ENCODE measurements at regions not wholly inside any gene's neighbourhood (a gene's known extent, or its start where the extent isn't known, plus 50 kb on each side); places are given as distances from the start of the nearest gene placed in this dataset.

DNA sequence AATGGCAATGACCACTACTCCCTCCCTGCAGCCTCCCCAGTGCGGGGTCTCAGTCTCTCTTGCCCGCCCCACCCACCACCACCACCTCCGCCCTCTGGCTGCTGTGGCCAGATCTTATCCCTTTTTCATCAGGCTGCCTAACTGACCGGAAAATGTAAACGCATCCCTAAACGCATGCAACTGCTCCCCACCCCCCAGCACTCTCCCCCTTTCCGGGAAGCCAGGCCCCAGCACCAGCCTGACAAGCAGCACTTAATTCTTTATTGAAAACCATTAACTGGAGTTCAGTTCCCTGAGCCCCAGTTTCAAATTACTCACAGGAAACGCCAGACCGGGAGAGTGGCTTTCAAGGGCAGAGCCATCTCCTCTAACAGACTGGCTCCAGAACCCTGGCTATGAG is 147.7 kb downstream of the DMRTA2 start:
- ATAC-seq, result peak; percentile 60
- H3K27ac Mint-ChIP-seq, result no peak overlapping the region
- DNase-seq (ENCODE audit: low spot score), result peak; percentile 36
- H3K36me3 Mint-ChIP-seq, result no peaks in the 10 kb centered on the region
- H3K4me3 Mint-ChIP-seq, result peak overlapping the region; percentile 51
- peaks cover 63% of the 10 kb centered on the region for H3K4me1 Mint-ChIP-seq
- POLR2A ChIA-PET, result no interaction called here
- no peaks in the 10 kb centered on the region for H3K9me3 Mint-ChIP-seq
- peaks cover 8% of the 10 kb centered on the region; the same call in 1 of the 2 replicates for H3K27me3 Mint-ChIP-seq (ENCODE audit: low read depth)
- CTCF ChIA-PET, result interaction anchor here (0.9 kb wide), 2 partner anchors 13 to 25 kb away, joined by 3 to 4 read pairs; no protein-coding TSS in a partner anchor
- TF ChIP-seq, protein P1, sequence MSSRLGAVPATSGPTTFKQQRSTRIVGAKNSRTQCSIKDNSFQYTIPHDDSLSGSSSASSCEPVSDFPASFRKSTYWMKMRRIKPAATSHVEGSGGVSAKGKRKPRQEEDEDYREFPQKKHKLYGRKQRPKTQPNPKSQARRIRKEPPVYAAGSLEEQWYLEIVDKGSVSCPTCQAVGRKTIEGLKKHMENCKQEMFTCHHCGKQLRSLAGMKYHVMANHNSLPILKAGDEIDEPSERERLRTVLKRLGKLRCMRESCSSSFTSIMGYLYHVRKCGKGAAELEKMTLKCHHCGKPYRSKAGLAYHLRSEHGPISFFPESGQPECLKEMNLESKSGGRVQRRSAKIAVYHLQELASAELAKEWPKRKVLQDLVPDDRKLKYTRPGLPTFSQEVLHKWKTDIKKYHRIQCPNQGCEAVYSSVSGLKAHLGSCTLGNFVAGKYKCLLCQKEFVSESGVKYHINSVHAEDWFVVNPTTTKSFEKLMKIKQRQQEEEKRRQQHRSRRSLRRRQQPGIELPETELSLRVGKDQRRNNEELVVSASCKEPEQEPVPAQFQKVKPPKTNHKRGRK (CRISPR knock-in tag; IDR thresholded peaks at IDR 0.05; ENCODE audit: borderline replicate concordance), result no peak
- TF ChIP-seq, protein P2, sequence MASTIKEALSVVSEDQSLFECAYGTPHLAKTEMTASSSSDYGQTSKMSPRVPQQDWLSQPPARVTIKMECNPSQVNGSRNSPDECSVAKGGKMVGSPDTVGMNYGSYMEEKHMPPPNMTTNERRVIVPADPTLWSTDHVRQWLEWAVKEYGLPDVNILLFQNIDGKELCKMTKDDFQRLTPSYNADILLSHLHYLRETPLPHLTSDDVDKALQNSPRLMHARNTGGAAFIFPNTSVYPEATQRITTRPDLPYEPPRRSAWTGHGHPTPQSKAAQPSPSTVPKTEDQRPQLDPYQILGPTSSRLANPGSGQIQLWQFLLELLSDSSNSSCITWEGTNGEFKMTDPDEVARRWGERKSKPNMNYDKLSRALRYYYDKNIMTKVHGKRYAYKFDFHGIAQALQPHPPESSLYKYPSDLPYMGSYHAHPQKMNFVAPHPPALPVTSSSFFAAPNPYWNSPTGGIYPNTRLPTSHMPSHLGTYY (CRISPR knock-in tag; IDR thresholded peaks at IDR 0.05), result no peak
- no peak for TF ChIP-seq JAZF1 (CRISPR knock-in tag; IDR thresholded peaks at IDR 0.05)
- TF ChIP-seq ZNF396 (CRISPR knock-in tag; IDR thresholded peaks at IDR 0.05; ENCODE audit: borderline replicate concordance), result no peak
- TF ChIP-seq, protein P3, sequence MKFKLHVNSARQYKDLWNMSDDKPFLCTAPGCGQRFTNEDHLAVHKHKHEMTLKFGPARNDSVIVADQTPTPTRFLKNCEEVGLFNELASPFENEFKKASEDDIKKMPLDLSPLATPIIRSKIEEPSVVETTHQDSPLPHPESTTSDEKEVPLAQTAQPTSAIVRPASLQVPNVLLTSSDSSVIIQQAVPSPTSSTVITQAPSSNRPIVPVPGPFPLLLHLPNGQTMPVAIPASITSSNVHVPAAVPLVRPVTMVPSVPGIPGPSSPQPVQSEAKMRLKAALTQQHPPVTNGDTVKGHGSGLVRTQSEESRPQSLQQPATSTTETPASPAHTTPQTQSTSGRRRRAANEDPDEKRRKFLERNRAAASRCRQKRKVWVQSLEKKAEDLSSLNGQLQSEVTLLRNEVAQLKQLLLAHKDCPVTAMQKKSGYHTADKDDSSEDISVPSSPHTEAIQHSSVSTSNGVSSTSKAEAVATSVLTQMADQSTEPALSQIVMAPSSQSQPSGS (CRISPR knock-in tag; IDR thresholded peaks at IDR 0.05; ENCODE audit: borderline replicate concordance, low read depth), result no peak
- TF ChIP-seq NFATC4 (CRISPR knock-in tag; IDR thresholded peaks at IDR 0.05), result no peak
- TF ChIP-seq, protein P4, sequence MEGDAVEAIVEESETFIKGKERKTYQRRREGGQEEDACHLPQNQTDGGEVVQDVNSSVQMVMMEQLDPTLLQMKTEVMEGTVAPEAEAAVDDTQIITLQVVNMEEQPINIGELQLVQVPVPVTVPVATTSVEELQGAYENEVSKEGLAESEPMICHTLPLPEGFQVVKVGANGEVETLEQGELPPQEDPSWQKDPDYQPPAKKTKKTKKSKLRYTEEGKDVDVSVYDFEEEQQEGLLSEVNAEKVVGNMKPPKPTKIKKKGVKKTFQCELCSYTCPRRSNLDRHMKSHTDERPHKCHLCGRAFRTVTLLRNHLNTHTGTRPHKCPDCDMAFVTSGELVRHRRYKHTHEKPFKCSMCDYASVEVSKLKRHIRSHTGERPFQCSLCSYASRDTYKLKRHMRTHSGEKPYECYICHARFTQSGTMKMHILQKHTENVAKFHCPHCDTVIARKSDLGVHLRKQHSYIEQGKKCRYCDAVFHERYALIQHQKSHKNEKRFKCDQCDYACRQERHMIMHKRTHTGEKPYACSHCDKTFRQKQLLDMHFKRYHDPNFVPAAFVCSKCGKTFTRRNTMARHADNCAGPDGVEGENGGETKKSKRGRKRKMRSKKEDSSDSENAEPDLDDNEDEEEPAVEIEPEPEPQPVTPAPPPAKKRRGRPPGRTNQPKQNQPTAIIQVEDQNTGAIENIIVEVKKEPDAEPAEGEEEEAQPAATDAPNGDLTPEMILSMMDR (IDR thresholded peaks at IDR 0.05), result no peak
- TF ChIP-seq, protein P5, sequence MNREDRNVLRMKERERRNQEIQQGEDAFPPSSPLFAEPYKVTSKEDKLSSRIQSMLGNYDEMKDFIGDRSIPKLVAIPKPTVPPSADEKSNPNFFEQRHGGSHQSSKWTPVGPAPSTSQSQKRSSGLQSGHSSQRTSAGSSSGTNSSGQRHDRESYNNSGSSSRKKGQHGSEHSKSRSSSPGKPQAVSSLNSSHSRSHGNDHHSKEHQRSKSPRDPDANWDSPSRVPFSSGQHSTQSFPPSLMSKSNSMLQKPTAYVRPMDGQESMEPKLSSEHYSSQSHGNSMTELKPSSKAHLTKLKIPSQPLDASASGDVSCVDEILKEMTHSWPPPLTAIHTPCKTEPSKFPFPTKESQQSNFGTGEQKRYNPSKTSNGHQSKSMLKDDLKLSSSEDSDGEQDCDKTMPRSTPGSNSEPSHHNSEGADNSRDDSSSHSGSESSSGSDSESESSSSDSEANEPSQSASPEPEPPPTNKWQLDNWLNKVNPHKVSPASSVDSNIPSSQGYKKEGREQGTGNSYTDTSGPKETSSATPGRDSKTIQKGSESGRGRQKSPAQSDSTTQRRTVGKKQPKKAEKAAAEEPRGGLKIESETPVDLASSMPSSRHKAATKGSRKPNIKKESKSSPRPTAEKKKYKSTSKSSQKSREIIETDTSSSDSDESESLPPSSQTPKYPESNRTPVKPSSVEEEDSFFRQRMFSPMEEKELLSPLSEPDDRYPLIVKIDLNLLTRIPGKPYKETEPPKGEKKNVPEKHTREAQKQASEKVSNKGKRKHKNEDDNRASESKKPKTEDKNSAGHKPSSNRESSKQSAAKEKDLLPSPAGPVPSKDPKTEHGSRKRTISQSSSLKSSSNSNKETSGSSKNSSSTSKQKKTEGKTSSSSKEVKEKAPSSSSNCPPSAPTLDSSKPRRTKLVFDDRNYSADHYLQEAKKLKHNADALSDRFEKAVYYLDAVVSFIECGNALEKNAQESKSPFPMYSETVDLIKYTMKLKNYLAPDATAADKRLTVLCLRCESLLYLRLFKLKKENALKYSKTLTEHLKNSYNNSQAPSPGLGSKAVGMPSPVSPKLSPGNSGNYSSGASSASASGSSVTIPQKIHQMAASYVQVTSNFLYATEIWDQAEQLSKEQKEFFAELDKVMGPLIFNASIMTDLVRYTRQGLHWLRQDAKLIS (CRISPR knock-in tag; IDR thresholded peaks at IDR 0.05; ENCODE audit: borderline replicate concordance), result no peak
- TF ChIP-seq, protein P6, sequence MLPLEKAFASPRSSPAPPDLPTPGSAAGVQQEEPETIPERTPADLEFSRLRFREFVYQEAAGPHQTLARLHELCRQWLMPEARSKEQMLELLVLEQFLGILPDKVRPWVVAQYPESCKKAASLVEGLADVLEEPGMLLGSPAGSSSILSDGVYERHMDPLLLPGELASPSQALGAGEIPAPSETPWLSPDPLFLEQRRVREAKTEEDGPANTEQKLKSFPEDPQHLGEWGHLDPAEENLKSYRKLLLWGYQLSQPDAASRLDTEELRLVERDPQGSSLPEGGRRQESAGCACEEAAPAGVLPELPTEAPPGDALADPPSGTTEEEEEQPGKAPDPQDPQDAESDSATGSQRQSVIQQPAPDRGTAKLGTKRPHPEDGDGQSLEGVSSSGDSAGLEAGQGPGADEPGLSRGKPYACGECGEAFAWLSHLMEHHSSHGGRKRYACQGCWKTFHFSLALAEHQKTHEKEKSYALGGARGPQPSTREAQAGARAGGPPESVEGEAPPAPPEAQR (CRISPR knock-in tag; IDR thresholded peaks at IDR 0.05), result no peak
- TF ChIP-seq, protein P7, sequence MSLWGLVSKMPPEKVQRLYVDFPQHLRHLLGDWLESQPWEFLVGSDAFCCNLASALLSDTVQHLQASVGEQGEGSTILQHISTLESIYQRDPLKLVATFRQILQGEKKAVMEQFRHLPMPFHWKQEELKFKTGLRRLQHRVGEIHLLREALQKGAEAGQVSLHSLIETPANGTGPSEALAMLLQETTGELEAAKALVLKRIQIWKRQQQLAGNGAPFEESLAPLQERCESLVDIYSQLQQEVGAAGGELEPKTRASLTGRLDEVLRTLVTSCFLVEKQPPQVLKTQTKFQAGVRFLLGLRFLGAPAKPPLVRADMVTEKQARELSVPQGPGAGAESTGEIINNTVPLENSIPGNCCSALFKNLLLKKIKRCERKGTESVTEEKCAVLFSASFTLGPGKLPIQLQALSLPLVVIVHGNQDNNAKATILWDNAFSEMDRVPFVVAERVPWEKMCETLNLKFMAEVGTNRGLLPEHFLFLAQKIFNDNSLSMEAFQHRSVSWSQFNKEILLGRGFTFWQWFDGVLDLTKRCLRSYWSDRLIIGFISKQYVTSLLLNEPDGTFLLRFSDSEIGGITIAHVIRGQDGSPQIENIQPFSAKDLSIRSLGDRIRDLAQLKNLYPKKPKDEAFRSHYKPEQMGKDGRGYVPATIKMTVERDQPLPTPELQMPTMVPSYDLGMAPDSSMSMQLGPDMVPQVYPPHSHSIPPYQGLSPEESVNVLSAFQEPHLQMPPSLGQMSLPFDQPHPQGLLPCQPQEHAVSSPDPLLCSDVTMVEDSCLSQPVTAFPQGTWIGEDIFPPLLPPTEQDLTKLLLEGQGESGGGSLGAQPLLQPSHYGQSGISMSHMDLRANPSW (CRISPR knock-in tag; conservative IDR thresholded peaks at IDR 0.05; ENCODE audit: low read depth), result no peak
- no peak for TF ChIP-seq SMAD3 (CRISPR knock-in tag; IDR thresholded peaks at IDR 0.05; ENCODE audit: borderline replicate concordance)
- no peak for TF ChIP-seq RELA (CRISPR knock-in tag; IDR thresholded peaks at IDR 0.05; ENCODE audit: borderline replicate concordance)
- TF ChIP-seq, protein P8, sequence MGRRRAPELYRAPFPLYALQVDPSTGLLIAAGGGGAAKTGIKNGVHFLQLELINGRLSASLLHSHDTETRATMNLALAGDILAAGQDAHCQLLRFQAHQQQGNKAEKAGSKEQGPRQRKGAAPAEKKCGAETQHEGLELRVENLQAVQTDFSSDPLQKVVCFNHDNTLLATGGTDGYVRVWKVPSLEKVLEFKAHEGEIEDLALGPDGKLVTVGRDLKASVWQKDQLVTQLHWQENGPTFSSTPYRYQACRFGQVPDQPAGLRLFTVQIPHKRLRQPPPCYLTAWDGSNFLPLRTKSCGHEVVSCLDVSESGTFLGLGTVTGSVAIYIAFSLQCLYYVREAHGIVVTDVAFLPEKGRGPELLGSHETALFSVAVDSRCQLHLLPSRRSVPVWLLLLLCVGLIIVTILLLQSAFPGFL (CRISPR knock-in tag; IDR thresholded peaks at IDR 0.05; ENCODE audit: borderline replicate concordance), result no peak
- no peak for TF ChIP-seq ZBTB21 (CRISPR knock-in tag; IDR thresholded peaks at IDR 0.05; ENCODE audit: borderline replicate concordance)
- no peak for TF ChIP-seq GABPB1 (CRISPR knock-in tag; IDR thresholded peaks at IDR 0.05)
- TF ChIP-seq FOXP1 (CRISPR knock-in tag; IDR thresholded peaks at IDR 0.05; ENCODE audit: borderline replicate concordance), result no peak
- TF ChIP-seq MYBL2 (CRISPR knock-in tag; IDR thresholded peaks at IDR 0.05), result no peak

Measured in WTC11 (cell line).